GM23338 (cell line): ENCODE measurements at regions not wholly inside any gene's neighbourhood (a gene's known extent, or its start where the extent isn't known, plus 50 kb on each side); places are given as distances from the start of the nearest gene placed in this dataset.

ENCODE experiments used
- CREB1 ChIP-seq: fragments of 250-450 bp; sonication (Bioruptor Pico); IDR thresholded peaks from 2 replicates; pipeline ENCODE4 v1.5.0; 2020; ENCODE audit warnings: low read depth, mild to moderate bottlenecking, moderate library complexity
- EZH2 ChIP-seq: fragments of 200-600 bp; sonication (generic); IDR thresholded peaks from one replicate; pipeline ENCODE4 v1.8.0; 2017; ENCODE audit warnings: antibody characterized with exemption, mild to moderate bottlenecking, low read depth; ENCODE audit not compliant: unreplicated experiment
- EZH2phosphoT487 ChIP-seq: fragments of 200-600 bp; sonication (generic); IDR thresholded peaks from one replicate; pipeline ENCODE4 v1.8.1; 2018; ENCODE audit warnings: antibody characterized with exemption; ENCODE audit not compliant: unreplicated experiment
- JUNB ChIP-seq: IDR thresholded peaks from one replicate; pipeline ENCODE4 v1.6.1; 2016; ENCODE audit warnings: antibody characterized with exemption; ENCODE audit not compliant: unreplicated experiment
- POLR2AphosphoS5 ChIP-seq: IDR thresholded peaks from 2 replicates; pipeline ENCODE4 v1.6.1; 2016; ENCODE audit warnings: antibody characterized with exemption, low read depth
- STAT1 ChIP-seq: IDR thresholded peaks from one replicate; pipeline ENCODE4 v1.6.1; 2016; ENCODE audit warnings: antibody characterized with exemption; ENCODE audit not compliant: unreplicated experiment
- ZNF114 ChIP-seq: fragments of 250-450 bp; sonication (Bioruptor Pico); IDR thresholded peaks from 2 replicates; pipeline ENCODE4 v1.5.0; 2020; ENCODE audit warnings: mild to moderate bottlenecking, moderate library complexity
- ZNF331 ChIP-seq: fragments of 250-450 bp; sonication (Bioruptor Pico); IDR thresholded peaks from 2 replicates; pipeline ENCODE4 v1.5.0; 2020; ENCODE audit warnings: low read depth, mild to moderate bottlenecking, moderate library complexity
- TF ChIP-seq, protein P1 (sequence below), 2 experiments: fragments of 200-600 bp in 1 of 2; sonication (generic) in 1 of 2; conservative IDR thresholded peaks; 2 replicates each; pipeline versions ENCODE4 v1.5.1 to v1.6.1; 2016 to 2017; ENCODE audit warnings: antibody characterized with exemption in 2 of 2, low read depth in 2 of 2, mild to moderate bottlenecking in 2 of 2, moderate library complexity in 1 of 2
- TF ChIP-seq, protein P2 (sequence below): IDR thresholded peaks from one replicate; pipeline ENCODE4 v1.6.1; 2018; ENCODE audit warnings: antibody characterized with exemption; ENCODE audit not compliant: unreplicated experiment
- TF ChIP-seq, protein P3 (sequence below): fragments of 250-450 bp; sonication (Bioruptor Pico); IDR thresholded peaks from 2 replicates; pipeline ENCODE4 v1.5.0; 2020; ENCODE audit warnings: mild to moderate bottlenecking, moderate library complexity
- TF ChIP-seq, protein P4 (sequence below): IDR thresholded peaks from 2 replicates; pipeline ENCODE4 v1.6.1; 2016; ENCODE audit warnings: antibody characterized with exemption

DNA sequence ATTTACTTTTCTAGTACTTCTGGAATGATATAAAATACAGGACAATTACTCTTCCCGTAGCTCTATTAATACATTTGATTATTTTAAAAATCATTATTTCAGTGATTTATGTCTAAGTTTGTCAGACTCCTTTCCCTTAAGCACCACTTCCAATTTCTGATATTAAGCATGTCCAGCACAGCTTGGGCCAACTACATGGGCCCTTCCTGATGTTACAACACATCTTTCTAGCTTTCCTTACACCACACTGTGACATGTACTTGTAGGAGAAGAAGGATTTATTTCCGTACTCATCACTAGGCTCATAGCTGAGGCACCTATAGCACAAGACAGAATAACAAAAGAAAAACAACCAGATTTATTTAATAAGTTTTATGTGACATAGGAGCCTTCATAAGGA, 134.8 kb upstream of the HNRNPA3 start:
- TF ChIP-seq POLR2AphosphoS5, result no peak
- TF ChIP-seq CREB1 (CRISPR knock-in tag), result no peak
- TF ChIP-seq ZNF114 (CRISPR knock-in tag), result no peak
- TF ChIP-seq, protein P1, sequence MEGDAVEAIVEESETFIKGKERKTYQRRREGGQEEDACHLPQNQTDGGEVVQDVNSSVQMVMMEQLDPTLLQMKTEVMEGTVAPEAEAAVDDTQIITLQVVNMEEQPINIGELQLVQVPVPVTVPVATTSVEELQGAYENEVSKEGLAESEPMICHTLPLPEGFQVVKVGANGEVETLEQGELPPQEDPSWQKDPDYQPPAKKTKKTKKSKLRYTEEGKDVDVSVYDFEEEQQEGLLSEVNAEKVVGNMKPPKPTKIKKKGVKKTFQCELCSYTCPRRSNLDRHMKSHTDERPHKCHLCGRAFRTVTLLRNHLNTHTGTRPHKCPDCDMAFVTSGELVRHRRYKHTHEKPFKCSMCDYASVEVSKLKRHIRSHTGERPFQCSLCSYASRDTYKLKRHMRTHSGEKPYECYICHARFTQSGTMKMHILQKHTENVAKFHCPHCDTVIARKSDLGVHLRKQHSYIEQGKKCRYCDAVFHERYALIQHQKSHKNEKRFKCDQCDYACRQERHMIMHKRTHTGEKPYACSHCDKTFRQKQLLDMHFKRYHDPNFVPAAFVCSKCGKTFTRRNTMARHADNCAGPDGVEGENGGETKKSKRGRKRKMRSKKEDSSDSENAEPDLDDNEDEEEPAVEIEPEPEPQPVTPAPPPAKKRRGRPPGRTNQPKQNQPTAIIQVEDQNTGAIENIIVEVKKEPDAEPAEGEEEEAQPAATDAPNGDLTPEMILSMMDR (conservative IDR thresholded peaks at IDR 0.05; ENCODE audit: low read depth in 2 of 2), result no peak
- TF ChIP-seq EZH2, result no peak
- TF ChIP-seq EZH2phosphoT487, result no peak
- TF ChIP-seq, protein P2, sequence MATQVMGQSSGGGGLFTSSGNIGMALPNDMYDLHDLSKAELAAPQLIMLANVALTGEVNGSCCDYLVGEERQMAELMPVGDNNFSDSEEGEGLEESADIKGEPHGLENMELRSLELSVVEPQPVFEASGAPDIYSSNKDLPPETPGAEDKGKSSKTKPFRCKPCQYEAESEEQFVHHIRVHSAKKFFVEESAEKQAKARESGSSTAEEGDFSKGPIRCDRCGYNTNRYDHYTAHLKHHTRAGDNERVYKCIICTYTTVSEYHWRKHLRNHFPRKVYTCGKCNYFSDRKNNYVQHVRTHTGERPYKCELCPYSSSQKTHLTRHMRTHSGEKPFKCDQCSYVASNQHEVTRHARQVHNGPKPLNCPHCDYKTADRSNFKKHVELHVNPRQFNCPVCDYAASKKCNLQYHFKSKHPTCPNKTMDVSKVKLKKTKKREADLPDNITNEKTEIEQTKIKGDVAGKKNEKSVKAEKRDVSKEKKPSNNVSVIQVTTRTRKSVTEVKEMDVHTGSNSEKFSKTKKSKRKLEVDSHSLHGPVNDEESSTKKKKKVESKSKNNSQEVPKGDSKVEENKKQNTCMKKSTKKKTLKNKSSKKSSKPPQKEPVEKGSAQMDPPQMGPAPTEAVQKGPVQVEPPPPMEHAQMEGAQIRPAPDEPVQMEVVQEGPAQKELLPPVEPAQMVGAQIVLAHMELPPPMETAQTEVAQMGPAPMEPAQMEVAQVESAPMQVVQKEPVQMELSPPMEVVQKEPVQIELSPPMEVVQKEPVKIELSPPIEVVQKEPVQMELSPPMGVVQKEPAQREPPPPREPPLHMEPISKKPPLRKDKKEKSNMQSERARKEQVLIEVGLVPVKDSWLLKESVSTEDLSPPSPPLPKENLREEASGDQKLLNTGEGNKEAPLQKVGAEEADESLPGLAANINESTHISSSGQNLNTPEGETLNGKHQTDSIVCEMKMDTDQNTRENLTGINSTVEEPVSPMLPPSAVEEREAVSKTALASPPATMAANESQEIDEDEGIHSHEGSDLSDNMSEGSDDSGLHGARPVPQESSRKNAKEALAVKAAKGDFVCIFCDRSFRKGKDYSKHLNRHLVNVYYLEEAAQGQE, result no peak
- no peak for TF ChIP-seq JUNB
- no peak for TF ChIP-seq ZNF331 (CRISPR knock-in tag)
- TF ChIP-seq STAT1, result no peak
- TF ChIP-seq, protein P3, sequence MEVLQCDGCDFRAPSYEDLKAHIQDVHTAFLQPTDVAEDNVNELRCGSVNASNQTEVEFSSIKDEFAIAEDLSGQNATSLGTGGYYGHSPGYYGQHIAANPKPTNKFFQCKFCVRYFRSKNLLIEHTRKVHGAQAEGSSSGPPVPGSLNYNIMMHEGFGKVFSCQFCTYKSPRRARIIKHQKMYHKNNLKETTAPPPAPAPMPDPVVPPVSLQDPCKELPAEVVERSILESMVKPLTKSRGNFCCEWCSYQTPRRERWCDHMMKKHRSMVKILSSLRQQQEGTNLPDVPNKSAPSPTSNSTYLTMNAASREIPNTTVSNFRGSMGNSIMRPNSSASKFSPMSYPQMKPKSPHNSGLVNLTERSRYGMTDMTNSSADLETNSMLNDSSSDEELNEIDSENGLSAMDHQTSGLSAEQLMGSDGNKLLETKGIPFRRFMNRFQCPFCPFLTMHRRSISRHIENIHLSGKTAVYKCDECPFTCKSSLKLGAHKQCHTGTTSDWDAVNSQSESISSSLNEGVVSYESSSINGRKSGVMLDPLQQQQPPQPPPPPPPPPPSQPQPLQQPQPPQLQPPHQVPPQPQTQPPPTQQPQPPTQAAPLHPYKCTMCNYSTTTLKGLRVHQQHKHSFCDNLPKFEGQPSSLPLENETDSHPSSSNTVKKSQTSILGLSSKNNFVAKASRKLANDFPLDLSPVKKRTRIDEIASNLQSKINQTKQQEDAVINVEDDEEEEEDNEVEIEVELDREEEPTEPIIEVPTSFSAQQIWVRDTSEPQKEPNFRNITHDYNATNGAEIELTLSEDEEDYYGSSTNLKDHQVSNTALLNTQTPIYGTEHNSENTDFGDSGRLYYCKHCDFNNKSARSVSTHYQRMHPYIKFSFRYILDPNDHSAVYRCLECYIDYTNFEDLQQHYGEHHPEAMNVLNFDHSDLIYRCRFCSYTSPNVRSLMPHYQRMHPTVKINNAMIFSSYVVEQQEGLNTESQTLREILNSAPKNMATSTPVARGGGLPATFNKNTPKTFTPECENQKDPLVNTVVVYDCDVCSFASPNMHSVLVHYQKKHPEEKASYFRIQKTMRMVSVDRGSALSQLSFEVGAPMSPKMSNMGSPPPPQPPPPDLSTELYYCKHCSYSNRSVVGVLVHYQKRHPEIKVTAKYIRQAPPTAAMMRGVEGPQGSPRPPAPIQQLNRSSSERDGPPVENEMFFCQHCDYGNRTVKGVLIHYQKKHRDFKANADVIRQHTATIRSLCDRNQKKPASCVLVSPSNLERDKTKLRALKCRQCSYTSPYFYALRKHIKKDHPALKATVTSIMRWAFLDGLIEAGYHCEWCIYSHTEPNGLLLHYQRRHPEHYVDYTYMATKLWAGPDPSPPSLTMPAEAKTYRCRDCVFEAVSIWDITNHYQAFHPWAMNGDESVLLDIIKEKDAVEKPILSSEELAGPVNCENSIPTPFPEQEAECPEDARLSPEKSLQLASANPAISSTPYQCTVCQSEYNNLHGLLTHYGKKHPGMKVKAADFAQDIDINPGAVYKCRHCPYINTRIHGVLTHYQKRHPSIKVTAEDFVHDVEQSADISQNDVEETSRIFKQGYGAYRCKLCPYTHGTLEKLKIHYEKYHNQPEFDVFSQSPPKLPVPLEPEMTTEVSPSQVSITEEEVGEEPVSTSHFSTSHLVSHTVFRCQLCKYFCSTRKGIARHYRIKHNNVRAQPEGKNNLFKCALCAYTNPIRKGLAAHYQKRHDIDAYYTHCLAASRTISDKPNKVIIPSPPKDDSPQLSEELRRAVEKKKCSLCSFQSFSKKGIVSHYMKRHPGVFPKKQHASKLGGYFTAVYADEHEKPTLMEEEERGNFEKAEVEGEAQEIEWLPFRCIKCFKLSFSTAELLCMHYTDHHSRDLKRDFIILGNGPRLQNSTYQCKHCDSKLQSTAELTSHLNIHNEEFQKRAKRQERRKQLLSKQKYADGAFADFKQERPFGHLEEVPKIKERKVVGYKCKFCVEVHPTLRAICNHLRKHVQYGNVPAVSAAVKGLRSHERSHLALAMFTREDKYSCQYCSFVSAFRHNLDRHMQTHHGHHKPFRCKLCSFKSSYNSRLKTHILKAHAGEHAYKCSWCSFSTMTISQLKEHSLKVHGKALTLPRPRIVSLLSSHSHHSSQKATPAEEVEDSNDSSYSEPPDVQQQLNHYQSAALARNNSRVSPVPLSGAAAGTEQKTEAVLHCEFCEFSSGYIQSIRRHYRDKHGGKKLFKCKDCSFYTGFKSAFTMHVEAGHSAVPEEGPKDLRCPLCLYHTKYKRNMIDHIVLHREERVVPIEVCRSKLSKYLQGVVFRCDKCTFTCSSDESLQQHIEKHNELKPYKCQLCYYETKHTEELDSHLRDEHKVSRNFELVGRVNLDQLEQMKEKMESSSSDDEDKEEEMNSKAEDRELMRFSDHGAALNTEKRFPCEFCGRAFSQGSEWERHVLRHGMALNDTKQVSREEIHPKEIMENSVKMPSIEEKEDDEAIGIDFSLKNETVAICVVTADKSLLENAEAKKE (CRISPR knock-in tag), result no peak
- TF ChIP-seq, protein P4, sequence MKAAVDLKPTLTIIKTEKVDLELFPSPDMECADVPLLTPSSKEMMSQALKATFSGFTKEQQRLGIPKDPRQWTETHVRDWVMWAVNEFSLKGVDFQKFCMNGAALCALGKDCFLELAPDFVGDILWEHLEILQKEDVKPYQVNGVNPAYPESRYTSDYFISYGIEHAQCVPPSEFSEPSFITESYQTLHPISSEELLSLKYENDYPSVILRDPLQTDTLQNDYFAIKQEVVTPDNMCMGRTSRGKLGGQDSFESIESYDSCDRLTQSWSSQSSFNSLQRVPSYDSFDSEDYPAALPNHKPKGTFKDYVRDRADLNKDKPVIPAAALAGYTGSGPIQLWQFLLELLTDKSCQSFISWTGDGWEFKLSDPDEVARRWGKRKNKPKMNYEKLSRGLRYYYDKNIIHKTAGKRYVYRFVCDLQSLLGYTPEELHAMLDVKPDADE, result no peak
